Endothelial cell of umbilical vein (primary cell): ENCODE measurements at regions not wholly inside any gene's neighbourhood (a gene's known extent, or its start where the extent isn't known, plus 50 kb on each side); places are given as distances from the start of the nearest gene placed in this dataset.

Source experiments
- BruUV-seq: library from RNA; stranded (reverse); fragments of 400-500 nt; replicated peaks from 2 replicates; lab custom pipeline; 2021; lab: Mats Ljungman, UMichigan
- CTCF ChIA-PET: fragments of 300-600, 350-600 bp; sonication (Branson Sonifier 250); formaldehyde crosslinking; loops from one replicate; lab custom pipeline; 2021; ENCODE audit warnings: antibody characterized with exemption, inconsistent platforms; lab: Charles Lee
- POLR2A ChIA-PET: fragments of 300-600, 350-600 bp; sonication (Branson Sonifier 250); formaldehyde crosslinking; loops from one replicate; lab custom pipeline; 2021; ENCODE audit warnings: antibody characterized with exemption, inconsistent platforms; lab: Charles Lee
- DNase-seq: peaks from one replicate; pipeline ENCODE4 v3.0.0-alpha.2; 2011; ENCODE audit warnings: low read depth, low spot score
- FAIRE-seq: peaks from 2 replicates; lab custom pipeline; 2011; peaks lifted over from hg19 to GRCh38; lab: Jason Lieb, UNC
- H2AFZ ChIP-seq: 2 replicates; pipeline ENCODE4 v1.6.0; 2012; ENCODE audit warnings: low read depth, low read length, control low read depth, inconsistent platforms
- H3K27ac ChIP-seq: 2 replicates; pipeline ENCODE4 v1.5.1; 2011; ENCODE audit warnings: low read depth, mild to moderate bottlenecking, control low read depth, low read length, moderate library complexity; ENCODE audit not compliant: insufficient read depth
- H3K27me3 ChIP-seq, 2 experiments: 2 replicates each; pipeline versions ENCODE4 v1.6.0 to v1.6.1; 2011; ENCODE audit warnings: low read length in 2 of 2, mixed read lengths in 1 of 2; ENCODE audit not compliant: control insufficient read depth in 2 of 2, insufficient read depth in 2 of 2
- H3K36me3 ChIP-seq, 2 experiments: 2 replicates in 1 of 2; 3 replicates in 1 of 2; pipeline ENCODE4 v1.5.1; 2011; ENCODE audit warnings: low read length in 2 of 2, mild to moderate bottlenecking in 1 of 2, moderate library complexity in 1 of 2; ENCODE audit not compliant: control insufficient read depth in 2 of 2, insufficient read depth in 2 of 2; ENCODE audit errors: extremely low read depth in 1 of 2
- H3K4me1 ChIP-seq: 3 replicates; pipeline ENCODE4 v1.5.1; 2011; ENCODE audit warnings: mild to moderate bottlenecking, low read length; ENCODE audit not compliant: control insufficient read depth, insufficient read depth; ENCODE audit errors: extremely low read depth
- H3K4me2 ChIP-seq: 2 replicates; pipeline ENCODE4 v1.6.1; 2011; ENCODE audit warnings: low read length, control low read depth, mixed read lengths; ENCODE audit not compliant: insufficient read depth
- H3K4me3 ChIP-seq, 3 experiments: fragments of 200-600 bp in 1 of 3; sonication (generic), shearing (Covaris generic) in 1 of 3; replicated peaks in 1 of 3; 2 replicates each; pipeline ENCODE4 v1.5.1; 2011 to 2016; ENCODE audit warnings: control low read depth in 3 of 3, low read length in 3 of 3, mild to moderate bottlenecking in 2 of 3, inconsistent platforms in 1 of 3, low read depth in 1 of 3, moderate library complexity in 1 of 3; ENCODE audit not compliant: insufficient read depth in 1 of 3
- H3K79me2 ChIP-seq: 2 replicates; pipeline ENCODE4 v1.6.0; 2012; ENCODE audit warnings: low read length, inconsistent platforms; ENCODE audit not compliant: control insufficient read depth, insufficient read depth
- H3K9ac ChIP-seq: replicated peaks from 2 replicates; pipeline ENCODE3; 2011; ENCODE audit warnings: low read length, control low read depth; ENCODE audit not compliant: insufficient read depth; ENCODE audit errors: extremely low read depth
- H3K9me1 ChIP-seq: replicated peaks from 3 replicates; pipeline ENCODE4 v1.6.0; 2011; ENCODE audit warnings: mild to moderate bottlenecking, low read length; ENCODE audit not compliant: control insufficient read depth, insufficient read depth; ENCODE audit errors: extremely low read depth
- H3K9me3 ChIP-seq: replicated peaks from 2 replicates; pipeline ENCODE4 v1.5.1; 2012; ENCODE audit warnings: low read length, inconsistent platforms; ENCODE audit not compliant: control insufficient read depth, insufficient read depth
- H4K20me1 ChIP-seq: replicated peaks from 2 replicates; pipeline ENCODE3; 2011; ENCODE audit warnings: mild to moderate bottlenecking, low read length; ENCODE audit not compliant: control insufficient read depth, insufficient read depth; ENCODE audit errors: extremely low read depth
- CTCF ChIP-seq, 2 donors: IDR thresholded peaks; 1 replicate in 1 of 2; 2 replicates in 1 of 2; pipeline ENCODE4 v1.5.1; 2011; ENCODE audit warnings: low read length in 2 of 2, mild to moderate bottlenecking in 2 of 2, moderate library complexity in 2 of 2, control low read depth in 1 of 2, inconsistent platforms in 1 of 2, low read depth in 1 of 2; ENCODE audit not compliant: insufficient read depth in 1 of 2; ENCODE audit errors: extremely low read depth in 1 of 2
- EZH2 ChIP-seq: IDR thresholded peaks from 2 replicates; pipeline ENCODE4 v1.6.1; 2012; ENCODE audit warnings: borderline replicate concordance, low read depth, mild to moderate bottlenecking, moderate library complexity, low read length, inconsistent platforms; ENCODE audit not compliant: severe bottlenecking
- FOS ChIP-seq: IDR thresholded peaks from 2 replicates; pipeline ENCODE4 v1.6.1; 2011; ENCODE audit warnings: mild to moderate bottlenecking, low read length, moderate library complexity, borderline replicate concordance; ENCODE audit not compliant: insufficient read depth
- GATA2 ChIP-seq: IDR thresholded peaks from 2 replicates; pipeline ENCODE4 v1.7.0; 2011; ENCODE audit warnings: low read depth, mild to moderate bottlenecking, moderate library complexity, mixed read lengths, low read length; ENCODE audit not compliant: insufficient read length, insufficient read depth
- POLR2A ChIP-seq: IDR thresholded peaks from 2 replicates; pipeline ENCODE4 v1.6.1; 2012; ENCODE audit warnings: low read depth, mild to moderate bottlenecking, control low read depth, low read length
- POLR2AphosphoS5 ChIP-seq: IDR thresholded peaks from 2 replicates; pipeline ENCODE4 v1.6.1; 2012; ENCODE audit warnings: low read depth, mild to moderate bottlenecking, control low read depth, low read length, moderate library complexity; ENCODE audit not compliant: insufficient read depth
- dilution Hi-C: fragments of 300-500 bp; cut with MboI; formaldehyde crosslinking; loops from one replicate; pipeline ENCODE4 v1.15.0; 2019; ENCODE audit warnings: low sequenced_read_pairs; ENCODE audit not compliant: extremely low pct_ligation_motif_present
- intact Hi-C: fragments of 100-400 bp; cut with micrococcal nuclease; formaldehyde crosslinking; loops from one replicate; pipeline ENCODE4 v1.10.0; 2022

- dilution Hi-C loops (no loop called here), intact Hi-C loops (no loop called here)
- FAIRE-seq (no peak), DNase-seq (no peak)
- Histone ChIP-seq H3K27ac (peak overlapping the region; percentile 88), H3K4me3 (no peak overlapping the region), H3K4me2 (no peak overlapping the region), H3K36me3 (no peaks in the 10 kb centered on the region), H4K20me1 (no peaks in the 10 kb centered on the region), H3K9me1 (no peaks in the 10 kb centered on the region), H2AFZ (no peak overlapping the region), H3K27me3 (no peaks in the 10 kb centered on the region), H3K4me1 (peaks cover 22% of the 10 kb centered on the region), H3K79me2 (no peaks in the 10 kb centered on the region), H3K9me3 (no peaks in the 10 kb centered on the region), H3K9ac (peak overlapping the region; percentile 32)
- no peak for TF ChIP-seq EZH2
- TF ChIP-seq POLR2A, result no peak
- no peak for TF ChIP-seq CTCF (IDR thresholded peaks at IDR 0.05; ENCODE audit: extremely low read depth in 1 of 2, insufficient read depth in 1 of 2, low read depth in 1 of 2, low read length in 2 of 2)
- no peak for TF ChIP-seq GATA2
- no peak for TF ChIP-seq FOS
- no peak for TF ChIP-seq POLR2AphosphoS5
- no TSS peak for BruUV-seq
- CTCF ChIA-PET, result interaction anchor here (0.6 to 1.6 kb wide), 9 partner anchors 10 to 282 kb away, joined by 3 to 10 read pairs (median 3); partner anchors contain the start of gene STARD13
- POLR2A ChIA-PET, result no interaction called here
Measured at GRCh38 chr13:33510350-33510970, 224.9 kb upstream of the STARD13 start.
